ENCODE measurements at regions not wholly inside any gene's neighbourhood (a gene's known extent, or its start where the extent isn't known, plus 50 kb on each side); places are given as distances from the start of the nearest gene placed in this dataset.
"Not testable (repeated sequence)": the region's sequence is repeated elsewhere in the genome, so short reads cannot be mapped to it uniquely, and the experiment has no call there.

- DNase-seq = no peak
Observed at GRCh38 chr1:192862271-192862670, 53.4 kb downstream of the RGS2 start.

- no peak for DNase-seq
Observed at GRCh38 chr1:192866241-192866868, 57.5 kb downstream of the RGS2 start.

- DNase-seq = no peak
Observed at GRCh38 chr1:192867180-192867579, 58.3 kb downstream of the RGS2 start.

- no peak for DNase-seq
Observed at GRCh38 chr1:192869308-192869940, 60.6 kb downstream of the RGS2 start.

- no peak for DNase-seq
Observed at GRCh38 chr1:192872010-192872409, 63.2 kb downstream of the RGS2 start.

- DNase-seq = no peak
Observed at GRCh38 chr1:192873836-192874235, 65.0 kb downstream of the RGS2 start.

- no peak for DNase-seq
Observed at GRCh38 chr1:192876633-192877032, 67.8 kb downstream of the RGS2 start.

- no peak for DNase-seq
Observed at GRCh38 chr1:192877283-192877886, 68.5 kb downstream of the RGS2 start.

GRCh38 chr1:192878249-192878648 lies 69.4 kb downstream of the RGS2 start:
- no peak for DNase-seq

- no peak for DNase-seq
Observed at GRCh38 chr1:192879406-192879805, 70.6 kb downstream of the RGS2 start.

GRCh38 chr1:192880231-192880630 lies 71.4 kb downstream of the RGS2 start:
- no peak for DNase-seq

GRCh38 chr1:192884241-192884640 lies 75.4 kb downstream of the RGS2 start:
- DNase-seq = no peak

- not testable (repeated sequence) for DNase-seq
Observed at GRCh38 chr1:192885387-192885786, 76.5 kb downstream of the RGS2 start.

GRCh38 chr1:192887426-192887825 lies 78.6 kb downstream of the RGS2 start:
- no peak for DNase-seq

- no peak for DNase-seq
Observed at GRCh38 chr1:192888574-192888973, 79.7 kb downstream of the RGS2 start.

- no peak for DNase-seq
Observed at GRCh38 chr1:192889082-192889481, 80.2 kb downstream of the RGS2 start.

GRCh38 chr1:192890134-192890533 lies 81.3 kb downstream of the RGS2 start:
- DNase-seq = no peak

GRCh38 chr1:192892934-192893333 lies 84.1 kb downstream of the RGS2 start:
- DNase-seq = no peak

GRCh38 chr1:192895487-192895886 lies 86.6 kb downstream of the RGS2 start:
- DNase-seq = not testable (repeated sequence)

- no peak for DNase-seq
Observed at GRCh38 chr1:192896376-192896775, 87.5 kb downstream of the RGS2 start.

- DNase-seq = no peak
Observed at GRCh38 chr1:192901500-192901899, 92.7 kb downstream of the RGS2 start.

- no peak for DNase-seq
Observed at GRCh38 chr1:192903142-192903541, 94.3 kb downstream of the RGS2 start.

- DNase-seq = no peak
Observed at GRCh38 chr1:192904438-192904895, 95.6 kb downstream of the RGS2 start.

GRCh38 chr1:192905049-192905448 lies 96.2 kb downstream of the RGS2 start:
- DNase-seq = no peak
